Muscle layer of colon (tissue), 2 donors: ENCODE measurements at regions not wholly inside any gene's neighbourhood (a gene's known extent, or its start where the extent isn't known, plus 50 kb on each side); places are given as distances from the start of the nearest gene placed in this dataset.

Experiments used
- H3K27ac ChIP-seq: one replicate; pipeline ENCODE4 v1.7.0; 2013; ENCODE audit warnings: low read depth, mild to moderate bottlenecking, low read length, moderate library complexity
- H3K27me3 ChIP-seq, 2 donors: one replicate each; pipeline ENCODE4 v1.7.0; 2013; ENCODE audit warnings: low read length in 2 of 2, mild to moderate bottlenecking in 2 of 2; ENCODE audit not compliant: insufficient read depth in 2 of 2, control insufficient read depth in 1 of 2
- H3K36me3 ChIP-seq: one replicate; pipeline ENCODE4 v1.7.0; 2013; ENCODE audit warnings: mild to moderate bottlenecking, low read length; ENCODE audit not compliant: insufficient read depth
- H3K4me1 ChIP-seq: one replicate; pipeline ENCODE4 v1.7.0; 2013; ENCODE audit warnings: mild to moderate bottlenecking, low read length; ENCODE audit not compliant: insufficient read depth
- H3K4me3 ChIP-seq, 2 donors: one replicate each; pipeline ENCODE4 v1.7.0; 2013; ENCODE audit warnings: low read length in 2 of 2, low read depth in 1 of 2, mild to moderate bottlenecking in 1 of 2, moderate library complexity in 1 of 2
- H3K9ac ChIP-seq: one replicate; pipeline ENCODE4 v1.7.0; 2013; ENCODE audit warnings: low read length
- H3K9me3 ChIP-seq: one replicate; pipeline ENCODE4 v1.7.0; 2013; ENCODE audit warnings: mild to moderate bottlenecking, low read length
- donor health status: abdominal sarcoma.
- donor health status: Adenocarcinoma of cecum.

- no peaks in the 10 kb centered on the region for H3K9me3 ChIP-seq
- no peaks in the 10 kb centered on the region for H3K27me3 ChIP-seq
- no peak overlapping the region for H3K9ac ChIP-seq
- peaks cover 14% of the 10 kb centered on the region for H3K4me1 ChIP-seq
- H3K4me3 ChIP-seq = no peak overlapping the region
- H3K27ac ChIP-seq = no peak overlapping the region
- H3K36me3 ChIP-seq = no peaks in the 10 kb centered on the region
These were observed 463.3 kb downstream of the BUD13 start for GRCh38 chr11:116309446-116309845.

GRCh38 chr11:116302756-116303155 is 470.0 kb downstream of the BUD13 start:
- H3K4me3 ChIP-seq = no peak overlapping the region
- no peaks in the 10 kb centered on the region for H3K27me3 ChIP-seq
- H3K27ac ChIP-seq = no peak overlapping the region
- no peak overlapping the region for H3K9ac ChIP-seq
- no peaks in the 10 kb centered on the region for H3K4me1 ChIP-seq
- H3K36me3 ChIP-seq = no peaks in the 10 kb centered on the region
- H3K9me3 ChIP-seq = no peaks in the 10 kb centered on the region

GRCh38 chr11:116301141-116301540 is 471.6 kb downstream of the BUD13 start:
- no peak overlapping the region for H3K9ac ChIP-seq
- H3K9me3 ChIP-seq = no peaks in the 10 kb centered on the region
- H3K27me3 ChIP-seq = no peaks in the 10 kb centered on the region
- no peaks in the 10 kb centered on the region for H3K36me3 ChIP-seq
- no peak overlapping the region for H3K4me3 ChIP-seq
- H3K4me1 ChIP-seq = no peaks in the 10 kb centered on the region
- H3K27ac ChIP-seq = no peak overlapping the region

- no peaks in the 10 kb centered on the region for H3K27me3 ChIP-seq
- no peak overlapping the region for H3K27ac ChIP-seq
- no peak overlapping the region for H3K4me3 ChIP-seq
- no peaks in the 10 kb centered on the region for H3K4me1 ChIP-seq
- H3K9ac ChIP-seq = no peak overlapping the region
- H3K9me3 ChIP-seq = no peaks in the 10 kb centered on the region
- H3K36me3 ChIP-seq = no peaks in the 10 kb centered on the region
These were observed 472.6 kb downstream of the BUD13 start for GRCh38 chr11:116300232-116300631.

DNA sequence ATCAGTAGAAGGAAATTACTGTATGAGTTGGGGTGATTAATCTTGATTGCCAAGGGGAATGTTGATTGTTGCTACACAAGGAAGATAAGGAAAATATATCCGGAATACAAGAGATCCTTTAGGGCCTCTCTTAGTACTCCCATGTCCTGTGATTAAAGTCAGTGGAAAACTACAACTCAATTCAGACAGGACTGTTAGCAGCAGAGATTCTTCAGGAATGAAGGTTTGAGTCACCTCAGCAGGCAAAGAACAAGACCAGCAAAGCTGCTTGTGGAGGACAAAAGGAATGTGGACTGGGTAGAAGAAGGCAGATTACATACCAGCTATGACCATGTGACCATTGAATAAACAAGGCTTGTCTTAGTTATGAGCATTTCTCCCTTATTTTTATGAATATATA is 478.2 kb downstream of the BUD13 start:
- H3K4me1 ChIP-seq = peaks cover 12% of the 10 kb centered on the region
- no peaks in the 10 kb centered on the region for H3K9me3 ChIP-seq

DNA sequence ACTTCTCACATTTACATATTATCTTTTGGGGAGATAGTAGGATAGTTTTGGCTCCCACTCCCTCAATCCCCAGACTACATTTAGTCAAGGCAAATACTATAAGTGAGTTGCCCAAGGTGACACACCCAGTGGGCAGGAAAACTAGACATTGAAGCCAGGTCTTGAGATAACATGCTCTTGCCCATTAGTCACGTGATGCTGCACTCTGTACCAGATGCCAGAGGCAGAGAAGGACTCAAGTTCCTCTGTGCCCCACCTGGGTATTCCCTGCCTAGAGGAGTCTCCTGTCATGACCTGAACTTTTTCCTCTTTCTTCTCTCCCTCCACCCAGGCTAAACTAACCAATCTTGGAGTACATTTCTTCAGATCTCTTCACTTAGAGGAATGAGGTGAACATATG is 484.9 kb downstream of the BUD13 start:
- no peaks in the 10 kb centered on the region for H3K9me3 ChIP-seq
- H3K4me1 ChIP-seq = no peaks in the 10 kb centered on the region
- H3K4me3 ChIP-seq = no peak overlapping the region
- no peak overlapping the region for H3K27ac ChIP-seq
- H3K9ac ChIP-seq = no peak overlapping the region
- no peaks in the 10 kb centered on the region for H3K27me3 ChIP-seq
- H3K36me3 ChIP-seq = no peaks in the 10 kb centered on the region

More for the DNA sequence above, 478.2 kb downstream of the BUD13 start:
- no peaks in the 10 kb centered on the region for H3K36me3 ChIP-seq
- no peak overlapping the region for H3K27ac ChIP-seq
- H3K27me3 ChIP-seq = no peaks in the 10 kb centered on the region
- H3K9ac ChIP-seq = no peak overlapping the region
- H3K4me3 ChIP-seq = no peak overlapping the region

- Histone ChIP-seq H3K4me3 (no peak overlapping the region), H3K27ac (no peak overlapping the region), H3K9me3 (no peaks in the 10 kb centered on the region), H3K9ac (no peak overlapping the region), H3K27me3 (no peaks in the 10 kb centered on the region), H3K36me3 (no peaks in the 10 kb centered on the region), H3K4me1 (no peaks in the 10 kb centered on the region)
These were observed 487.8 kb downstream of the BUD13 start for GRCh38 chr11:116285026-116285425.

- Histone ChIP-seq H3K9ac (no peak overlapping the region), H3K4me1 (no peaks in the 10 kb centered on the region), H3K4me3 (no peak overlapping the region), H3K27me3 (no peaks in the 10 kb centered on the region), H3K27ac (no peak overlapping the region), H3K9me3 (no peaks in the 10 kb centered on the region), H3K36me3 (no peaks in the 10 kb centered on the region)
These were observed 489.5 kb downstream of the BUD13 start for GRCh38 chr11:116283300-116283699.

- Histone ChIP-seq H3K9me3 (no peaks in the 10 kb centered on the region), H3K4me3 (no peak overlapping the region), H3K27ac (no peak overlapping the region), H3K9ac (no peak overlapping the region), H3K4me1 (no peaks in the 10 kb centered on the region), H3K36me3 (no peaks in the 10 kb centered on the region), H3K27me3 (no peaks in the 10 kb centered on the region)
These were observed 490.3 kb downstream of the BUD13 start for GRCh38 chr11:116282481-116282880.

GRCh38 chr11:116281173-116282160 is 491.3 kb downstream of the BUD13 start:
- H3K36me3 ChIP-seq = no peaks in the 10 kb centered on the region
- no peak overlapping the region for H3K9ac ChIP-seq

GRCh38 chr11:116279511-116279910 is 493.3 kb downstream of the BUD13 start:
- Histone ChIP-seq H3K4me3 (no peak overlapping the region), H3K27me3 (no peaks in the 10 kb centered on the region), H3K27ac (no peak overlapping the region), H3K9me3 (no peaks in the 10 kb centered on the region), H3K36me3 (no peaks in the 10 kb centered on the region), H3K4me1 (no peaks in the 10 kb centered on the region), H3K9ac (no peak overlapping the region)

More at GRCh38 chr11:116281173-116282160, 491.3 kb downstream of the BUD13 start:
- no peaks in the 10 kb centered on the region for H3K4me1 ChIP-seq
- no peaks in the 10 kb centered on the region for H3K27me3 ChIP-seq
- H3K27ac ChIP-seq = no peak overlapping the region
- no peaks in the 10 kb centered on the region for H3K9me3 ChIP-seq
- H3K4me3 ChIP-seq = no peak overlapping the region

DNA sequence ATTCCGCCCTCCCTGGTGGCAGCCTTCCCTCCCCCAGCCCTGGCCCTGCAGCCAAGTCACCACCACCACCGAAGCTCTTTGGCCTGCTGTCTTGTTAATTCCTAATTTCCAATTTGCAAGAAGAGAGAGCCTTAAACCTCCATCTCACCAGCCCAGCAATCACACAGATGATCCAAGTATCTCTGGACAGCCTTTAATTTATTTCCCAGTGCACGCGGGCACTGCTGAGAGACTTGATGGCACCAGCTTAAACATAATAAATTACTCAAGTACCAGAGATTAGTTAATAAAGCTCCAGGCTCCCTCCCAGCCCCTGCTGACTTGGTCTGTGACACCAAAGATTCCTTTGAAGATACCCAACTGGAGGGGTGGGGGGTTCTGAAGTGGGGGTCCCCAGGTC is 494.7 kb downstream of the BUD13 start:
- no peak overlapping the region for H3K27ac ChIP-seq
- H3K9me3 ChIP-seq = no peaks in the 10 kb centered on the region
- H3K36me3 ChIP-seq = no peaks in the 10 kb centered on the region
- no peak overlapping the region for H3K4me3 ChIP-seq
- no peak overlapping the region for H3K9ac ChIP-seq
- no peaks in the 10 kb centered on the region for H3K27me3 ChIP-seq
- H3K4me1 ChIP-seq = no peaks in the 10 kb centered on the region
